Body of pancreas (tissue), 4 donors: ENCODE measurements at regions not wholly inside any gene's neighbourhood (a gene's known extent, or its start where the extent isn't known, plus 50 kb on each side); places are given as distances from the start of the nearest gene placed in this dataset.

Experiments
- ATAC-seq: fragments of 150-250 bp; one replicate; pipeline ENCODE4 v1.9.1; 2016
- DNase-seq, 4 donors: peaks; one replicate each; pipeline ENCODE4 v3.0.0-alpha.2; 2019
- H3K27ac ChIP-seq, 4 donors: fragments of 200-600 bp; sonication (generic); 1 replicate in 3 of 4; 2 replicates in 1 of 4; pipeline versions ENCODE4 v1.5.1 to v1.6.1; 2016 to 2019; ENCODE audit warnings: mild to moderate bottlenecking in 1 of 4, mixed read lengths in 1 of 4, moderate library complexity in 1 of 4
- H3K27me3 ChIP-seq, 2 donors: fragments of 200-600 bp; sonication (generic); one replicate each; pipeline ENCODE4 v1.6.0; 2016; ENCODE audit warnings: mild to moderate bottlenecking in 1 of 2
- H3K36me3 ChIP-seq, 2 donors: fragments of 200-600 bp; sonication (generic); replicated peaks in 1 of 2; 2 replicates each; pipeline ENCODE4 v1.5.1; 2016; ENCODE audit warnings: low read depth in 2 of 2; ENCODE audit not compliant: insufficient read depth in 1 of 2
- H3K4me1 ChIP-seq: fragments of 200-600 bp; sonication (generic); one replicate; pipeline ENCODE4 v1.6.0; 2016
- H3K4me3 ChIP-seq, 2 donors: fragments of 200-600 bp; sonication (generic); 1 replicate in 1 of 2; 2 replicates in 1 of 2; pipeline ENCODE4 v1.5.1; 2016 to 2019
- H3K9me3 ChIP-seq, 3 donors: fragments of 200-600 bp; sonication (generic); 1 replicate in 2 of 3; 2 replicates in 1 of 3; pipeline ENCODE4 v1.5.1; 2016
- POLR2A ChIP-seq, 3 donors: fragments of 450-650 bp; IDR thresholded peaks; one replicate each; pipeline ENCODE4 v1.6.1; 2016; ENCODE audit warnings: antibody characterized with exemption in 3 of 3, mild to moderate bottlenecking in 2 of 3
- WGBS, 2 donors: methylation state at CpG; one replicate each; pipeline ENCODE4 v1.1.5; 2017; 5-methylcytosine and 5-hydroxymethylcytosine counted together
- intact Hi-C: fragments of 100-400 bp; cut with DNase I; formaldehyde crosslinking; loops from one replicate; pipeline ENCODE4 v1.15.1; 2023
- TF ChIP-seq, protein P1 (sequence below), 7 experiments: fragments of 450-650 bp in 4 of 7; fragments of 200-600 bp in 3 of 7; sonication (generic) in 3 of 7; IDR thresholded peaks; one replicate each; pipeline ENCODE4 v1.5.1; 2016 to 2019; ENCODE audit warnings: antibody characterized with exemption in 7 of 7

- no peak for TF ChIP-seq POLR2A (IDR thresholded peaks at IDR 0.05)
- TF ChIP-seq, protein P1, sequence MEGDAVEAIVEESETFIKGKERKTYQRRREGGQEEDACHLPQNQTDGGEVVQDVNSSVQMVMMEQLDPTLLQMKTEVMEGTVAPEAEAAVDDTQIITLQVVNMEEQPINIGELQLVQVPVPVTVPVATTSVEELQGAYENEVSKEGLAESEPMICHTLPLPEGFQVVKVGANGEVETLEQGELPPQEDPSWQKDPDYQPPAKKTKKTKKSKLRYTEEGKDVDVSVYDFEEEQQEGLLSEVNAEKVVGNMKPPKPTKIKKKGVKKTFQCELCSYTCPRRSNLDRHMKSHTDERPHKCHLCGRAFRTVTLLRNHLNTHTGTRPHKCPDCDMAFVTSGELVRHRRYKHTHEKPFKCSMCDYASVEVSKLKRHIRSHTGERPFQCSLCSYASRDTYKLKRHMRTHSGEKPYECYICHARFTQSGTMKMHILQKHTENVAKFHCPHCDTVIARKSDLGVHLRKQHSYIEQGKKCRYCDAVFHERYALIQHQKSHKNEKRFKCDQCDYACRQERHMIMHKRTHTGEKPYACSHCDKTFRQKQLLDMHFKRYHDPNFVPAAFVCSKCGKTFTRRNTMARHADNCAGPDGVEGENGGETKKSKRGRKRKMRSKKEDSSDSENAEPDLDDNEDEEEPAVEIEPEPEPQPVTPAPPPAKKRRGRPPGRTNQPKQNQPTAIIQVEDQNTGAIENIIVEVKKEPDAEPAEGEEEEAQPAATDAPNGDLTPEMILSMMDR (IDR thresholded peaks at IDR 0.05) = no peak
- WGBS, 2 donors = 71 to 75% methylated on average over 9 of the region's 9 CpGs
- H3K27ac ChIP-seq = no peak overlapping the region
- peaks cover 0 to 8% of the 10 kb centered on the region in 2 donors for H3K27me3 ChIP-seq
- DNase-seq (no peak), ATAC-seq (no peak)
- no peaks in the 10 kb centered on the region for H3K9me3 ChIP-seq
- H3K4me1 ChIP-seq = no peaks in the 10 kb centered on the region
- H3K4me3 ChIP-seq = no peak overlapping the region
- H3K36me3 ChIP-seq = no peaks in the 10 kb centered on the region
- intact Hi-C loops = no loop called here
These were observed 514.0 kb downstream of the TBC1D22A start for GRCh38 chr22:47276450-47276820.

DNA sequence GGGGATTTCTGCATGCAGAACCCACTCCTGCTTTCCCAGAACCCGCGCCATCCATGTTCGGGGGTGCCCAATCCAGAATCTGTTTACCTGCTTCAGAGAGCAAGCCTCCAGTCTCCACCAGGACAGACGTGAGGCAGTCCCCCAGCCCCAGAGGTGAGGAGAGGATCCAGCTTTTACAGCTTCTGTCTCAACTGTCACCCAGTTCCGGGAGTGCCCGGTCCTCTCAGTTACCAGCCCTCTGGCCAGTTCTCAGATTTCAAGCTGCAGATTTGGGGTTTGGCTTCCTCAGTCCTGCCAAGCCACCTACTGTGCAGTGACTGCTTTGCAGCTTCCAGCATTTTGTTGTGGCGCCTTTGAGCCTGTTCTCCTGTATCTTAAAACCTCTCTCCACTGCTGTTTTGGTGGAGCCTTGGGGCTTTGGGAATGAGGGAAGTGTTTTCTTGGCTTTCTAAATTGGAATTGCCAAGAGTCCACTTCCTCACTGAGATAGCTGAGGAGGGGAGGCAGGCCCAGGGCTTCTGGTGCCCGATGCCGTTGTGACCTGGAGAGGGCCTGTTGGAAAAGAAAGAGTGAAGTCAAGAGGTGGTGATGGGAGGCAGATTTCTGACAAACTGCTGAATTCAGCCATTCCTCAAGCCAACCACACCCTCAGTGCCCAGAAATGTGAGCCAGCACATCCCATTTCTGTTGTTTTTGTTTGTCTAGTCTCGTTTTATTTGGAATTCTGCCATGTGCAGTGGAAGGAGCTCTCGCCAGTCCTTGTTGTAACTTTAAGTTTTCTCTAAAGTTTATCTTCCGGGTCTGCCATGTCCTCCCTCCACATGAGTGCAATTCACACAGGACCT is 513.4 kb downstream of the TBC1D22A start:
- no peak for ATAC-seq
- no peak overlapping the region for H3K27ac ChIP-seq
- H3K4me3 ChIP-seq = no peak overlapping the region
- 56 to 74% methylated on average over 8 to 12 of the region's 12 CpGs for WGBS, 2 donors
- peaks cover 0 to 8% of the 10 kb centered on the region in 2 donors for H3K27me3 ChIP-seq
- no peaks in the 10 kb centered on the region for H3K4me1 ChIP-seq
- H3K36me3 ChIP-seq = no peaks in the 10 kb centered on the region
- intact Hi-C loops = no loop called here
- DNase-seq = no peak
- TF ChIP-seq, protein P1 (IDR thresholded peaks at IDR 0.05) = peak in 1 of 7 experiments; percentile 10
- no peak for TF ChIP-seq POLR2A (IDR thresholded peaks at IDR 0.05)
- peaks cover 0 to 2% (median 0%) of the 10 kb centered on the region in 3 donors for H3K9me3 ChIP-seq

GRCh38 chr22:47274196-47274595 is 511.7 kb downstream of the TBC1D22A start:
- no peak for ATAC-seq
- intact Hi-C loops = no loop called here

DNA sequence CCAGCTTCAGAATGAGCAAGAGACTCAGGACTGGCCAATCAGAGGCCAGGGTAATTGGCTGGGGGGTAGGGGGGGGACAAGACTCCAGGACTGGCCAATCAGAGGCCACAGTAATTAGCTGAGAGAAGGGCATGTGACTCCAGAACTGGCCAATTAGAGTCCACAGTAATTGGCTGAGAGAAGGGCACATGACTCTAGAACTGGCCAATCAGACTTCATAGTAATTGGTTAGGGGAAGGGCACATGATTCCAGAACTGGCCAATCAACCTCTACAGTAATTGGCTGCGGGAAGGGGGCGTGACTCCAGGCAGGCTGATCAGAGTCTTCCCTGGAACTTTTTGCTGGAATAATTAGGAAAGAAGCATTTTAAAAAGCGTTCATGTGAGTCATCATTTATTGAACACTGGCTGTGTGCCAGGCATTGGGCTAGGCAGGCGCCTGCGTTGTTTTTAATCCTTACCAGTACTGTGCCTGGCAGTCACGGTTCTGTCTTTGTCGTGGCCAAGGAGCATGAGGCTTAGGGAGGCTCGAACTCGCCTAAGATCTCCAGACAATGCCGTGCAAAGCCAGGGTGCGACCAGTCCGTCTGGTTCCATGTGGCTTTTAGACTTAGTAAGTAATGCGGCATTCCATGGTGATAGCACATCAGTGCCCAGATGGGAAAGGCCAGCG is 508.1 kb downstream of the TBC1D22A start:
- H3K4me3 ChIP-seq = no peak overlapping the region
- no peaks in the 10 kb centered on the region for H3K27me3 ChIP-seq
- H3K9me3 ChIP-seq = peaks cover 0 to 5% (median 0%) of the 10 kb centered on the region in 3 donors
- no peak overlapping the region for H3K27ac ChIP-seq
- no peaks in the 10 kb centered on the region for H3K36me3 ChIP-seq
- TF ChIP-seq POLR2A (IDR thresholded peaks at IDR 0.05) = no peak
- TF ChIP-seq, protein P1 (IDR thresholded peaks at IDR 0.05) = no peak
- no peak for DNase-seq
- 88 to 91% methylated on average over 11 to 14 of the region's 14 CpGs for WGBS, 2 donors
- no peak for ATAC-seq
- intact Hi-C loops = no loop called here
- peaks cover 5% of the 10 kb centered on the region for H3K4me1 ChIP-seq

More at GRCh38 chr22:47274196-47274595, 511.7 kb downstream of the TBC1D22A start:
- Histone ChIP-seq H3K27ac (no peak overlapping the region), H3K9me3 (peaks cover 0 to 5% (median 0%) of the 10 kb centered on the region in 3 donors), H3K36me3 (no peaks in the 10 kb centered on the region), H3K27me3 (peaks cover 0 to 8% of the 10 kb centered on the region in 2 donors), H3K4me1 (no peaks in the 10 kb centered on the region), H3K4me3 (no peak overlapping the region)
- TF ChIP-seq POLR2A (IDR thresholded peaks at IDR 0.05) = no peak
- TF ChIP-seq, protein P1 (IDR thresholded peaks at IDR 0.05) = no peak
- WGBS, 2 donors = 88 to 91% methylated on average over 7 to 11 of the region's 11 CpGs
- no peak for DNase-seq
